GM23338 (cell line): ENCODE measurements at regions not wholly inside any gene's neighbourhood (a gene's known extent, or its start where the extent isn't known, plus 50 kb on each side); places are given as distances from the start of the nearest gene placed in this dataset.

ENCODE experiments used
- ATAC-seq: fragments of 200-7000 bp; cut with Tn5 transposase; 3 replicates; pipeline ENCODE4 v1.9.1; 2020
- DNase-seq: peaks from one replicate; pipeline ENCODE4 v3.0.0-alpha.2; 2015; ENCODE audit warnings: low spot score
- H2AFZ ChIP-seq: fragments of 200-600 bp; sonication (generic); 2 replicates; pipeline ENCODE4 v1.8.0; 2016; ENCODE audit warnings: antibody characterized with exemption, mild to moderate bottlenecking, moderate library complexity
- H3F3A ChIP-seq: fragments of 200-600 bp; sonication (generic); replicated peaks from 2 replicates; pipeline ENCODE4 v1.8.0; 2017; ENCODE audit warnings: antibody characterized with exemption, mixed run types, low read depth
- H3K27ac ChIP-seq: fragments of 200-600 bp; sonication (generic); 2 replicates; pipeline ENCODE4 v1.6.1; 2016; ENCODE audit warnings: low read depth
- H3K27me3 ChIP-seq: fragments of 200-600 bp; sonication (generic); 2 replicates; pipeline ENCODE4 v1.8.0; 2016; ENCODE audit warnings: mild to moderate bottlenecking, mixed run types, moderate library complexity; ENCODE audit not compliant: insufficient read depth
- H3K36me3 ChIP-seq: fragments of 200-600 bp; sonication (generic); 2 replicates; pipeline ENCODE4 v1.8.0; 2016; ENCODE audit warnings: mild to moderate bottlenecking; ENCODE audit not compliant: insufficient read depth
- H3K4me1 ChIP-seq: fragments of 200-600 bp; sonication (generic); 2 replicates; pipeline ENCODE4 v1.8.0; 2016; ENCODE audit warnings: mild to moderate bottlenecking, moderate library complexity; ENCODE audit not compliant: insufficient read depth
- H3K4me2 ChIP-seq: fragments of 200-600 bp; sonication (generic); 2 replicates; pipeline ENCODE4 v1.7.1; 2017; ENCODE audit warnings: mixed run types
- H3K4me3 ChIP-seq: fragments of 200-600 bp; sonication (generic); 2 replicates; pipeline ENCODE4 v1.6.1; 2016; ENCODE audit warnings: mixed run types
- H3K79me2 ChIP-seq: fragments of 200-600 bp; sonication (generic); replicated peaks from 2 replicates; pipeline ENCODE4 v1.8.0; 2017; ENCODE audit warnings: mild to moderate bottlenecking; ENCODE audit not compliant: insufficient read depth
- H3K9me2 ChIP-seq: fragments of 200-600 bp; sonication (generic); 2 replicates; pipeline ENCODE4 v1.8.0; 2017; ENCODE audit not compliant: insufficient read depth
- H4K20me1 ChIP-seq: fragments of 200-600 bp; sonication (generic); replicated peaks from 2 replicates; pipeline ENCODE4 v1.8.0; 2017; ENCODE audit warnings: mild to moderate bottlenecking; ENCODE audit not compliant: insufficient read depth
- H3K27ac Mint-ChIP-seq: 2 replicates; pipeline ENCODE4 v1.8.0; 2020; ENCODE audit warnings: inconsistent platforms, mild to moderate bottlenecking, moderate library complexity, mixed read lengths
- H3K27me3 Mint-ChIP-seq: 3 replicates; pipeline ENCODE4 v1.8.0; 2022; ENCODE audit warnings: low read depth, mild to moderate bottlenecking, moderate library complexity, mixed read lengths, inconsistent platforms; ENCODE audit not compliant: insufficient read depth, poor library complexity
- H3K36me3 Mint-ChIP-seq: 3 replicates; pipeline ENCODE4 v1.8.0; 2021; ENCODE audit warnings: low read depth, mild to moderate bottlenecking, inconsistent platforms, moderate library complexity, mixed read lengths
- H3K4me1 Mint-ChIP-seq: 3 replicates; pipeline ENCODE4 v1.8.0; 2020; ENCODE audit warnings: mild to moderate bottlenecking, inconsistent platforms, mixed read lengths
- H3K4me3 Mint-ChIP-seq: 3 replicates; pipeline ENCODE4 v1.8.0; 2021; ENCODE audit warnings: moderate library complexity, mild to moderate bottlenecking, inconsistent platforms, mixed read lengths
- H3K9me3 Mint-ChIP-seq: 3 replicates; pipeline ENCODE4 v1.8.0; 2020; ENCODE audit warnings: moderate library complexity, mild to moderate bottlenecking, inconsistent platforms, mixed read lengths
- CTCF ChIP-seq, 2 experiments: fragments of 200-600 bp in 1 of 2; sonication (generic) in 1 of 2; conservative IDR thresholded peaks; 2 replicates each; pipeline versions ENCODE4 v1.5.1 to v1.6.1; 2016 to 2017; ENCODE audit warnings: antibody characterized with exemption in 2 of 2, low read depth in 2 of 2, mild to moderate bottlenecking in 2 of 2, moderate library complexity in 1 of 2
- ETS1 ChIP-seq: IDR thresholded peaks from 2 replicates; pipeline ENCODE4 v1.6.1; 2016; ENCODE audit warnings: antibody characterized with exemption
- EZH2phosphoT487 ChIP-seq: fragments of 200-600 bp; sonication (generic); IDR thresholded peaks from one replicate; pipeline ENCODE4 v1.8.1; 2018; ENCODE audit warnings: antibody characterized with exemption; ENCODE audit not compliant: unreplicated experiment
- JUNB ChIP-seq: IDR thresholded peaks from one replicate; pipeline ENCODE4 v1.6.1; 2016; ENCODE audit warnings: antibody characterized with exemption; ENCODE audit not compliant: unreplicated experiment
- POLR2AphosphoS5 ChIP-seq: IDR thresholded peaks from 2 replicates; pipeline ENCODE4 v1.6.1; 2016; ENCODE audit warnings: antibody characterized with exemption, low read depth
- REST ChIP-seq: IDR thresholded peaks from one replicate; pipeline ENCODE4 v1.6.1; 2018; ENCODE audit warnings: antibody characterized with exemption; ENCODE audit not compliant: unreplicated experiment
- ZNF114 ChIP-seq: fragments of 250-450 bp; sonication (Bioruptor Pico); IDR thresholded peaks from 2 replicates; pipeline ENCODE4 v1.5.0; 2020; ENCODE audit warnings: mild to moderate bottlenecking, moderate library complexity
- ZNF462 ChIP-seq: fragments of 250-450 bp; sonication (Bioruptor Pico); IDR thresholded peaks from 2 replicates; pipeline ENCODE4 v1.5.0; 2020; ENCODE audit warnings: mild to moderate bottlenecking, moderate library complexity

- TF ChIP-seq ZNF462 (CRISPR knock-in tag) (no peak), CTCF (conservative IDR thresholded peaks at IDR 0.05; ENCODE audit: low read depth in 2 of 2) (no peak)
These were observed 402.2 kb downstream of the GJA1 start (continued) for GRCh38 chr6:121837545-121838229.

GRCh38 chr6:121838842-121839241 lies 403.4 kb downstream of the GJA1 start:
- Histone ChIP-seq H3K36me3 (no peaks in the 10 kb centered on the region), H3F3A (no peaks in the 10 kb centered on the region), H3K27ac (no peak overlapping the region), H3K9me2 (peaks cover 26% of the 10 kb centered on the region), H3K4me3 (no peak overlapping the region), H2AFZ (no peak overlapping the region), H3K27me3 (no peaks in the 10 kb centered on the region), H4K20me1 (no peaks in the 10 kb centered on the region), H3K4me2 (no peak overlapping the region), H3K4me1 (no peaks in the 10 kb centered on the region), H3K79me2 (no peaks in the 10 kb centered on the region)
- DNase-seq (no peak), ATAC-seq (no peak)
- Mint-ChIP-seq H3K27me3 (no peaks in the 10 kb centered on the region), H3K9me3 (no peaks in the 10 kb centered on the region), H3K36me3 (no peaks in the 10 kb centered on the region), H3K4me1 (no peaks in the 10 kb centered on the region), H3K27ac (no peak overlapping the region), H3K4me3 (no peak overlapping the region)
- no peak for TF ChIP-seq REST
- TF ChIP-seq POLR2AphosphoS5: no peak
- no peak for TF ChIP-seq EZH2phosphoT487
- TF ChIP-seq JUNB: no peak
- TF ChIP-seq ETS1: no peak
- TF ChIP-seq CTCF (conservative IDR thresholded peaks at IDR 0.05; ENCODE audit: low read depth in 2 of 2): no peak
- TF ChIP-seq ZNF114 (CRISPR knock-in tag): no peak
